ENCODE measurements at regions not wholly inside any gene's neighbourhood (a gene's known extent, or its start where the extent isn't known, plus 50 kb on each side); places are given as distances from the start of the nearest gene placed in this dataset.

GRCh38 chr19:31515931-31516330 lies 166.7 kb upstream of the TSHZ3 start:
- no peaks in the 10 kb centered on the region; the same call in 1 of the 2 replicates for H3K27me3 ChIP-seq (ENCODE audit: control insufficient read depth, insufficient read depth, low read length)
- no TSS peak for BruUV-seq (replicated peaks)
- ChIA-PET POLR2A (ENCODE audit: unreplicated experiment) (interaction anchor here (0.6 kb wide), 1 partner anchor 28 kb away, joined by 3 read pairs; no protein-coding TSS in a partner anchor), CTCF (no interaction called here)
- intact Hi-C loops (cut with micrococcal nuclease) = no loop called here
- H3K9me3 ChIP-seq (ENCODE audit: control insufficient read depth, insufficient read depth, low read length) = no peaks in the 10 kb centered on the region
- in situ Hi-C loops (cut with MboI; ENCODE audit: low sequenced_read_pairs) = no loop called here
- no peak overlapping the region for H3K56ac ChIP-seq (ENCODE audit: extremely low read depth, insufficient read depth, low read length)
- no peak overlapping the region for H4K5ac ChIP-seq (ENCODE audit: low read depth, low read length)
- DNase-seq (no peak), ATAC-seq (ENCODE audit: low read depth) (no peak)
- H3K14ac ChIP-seq (replicated peaks; ENCODE audit: low read depth, low read length) = no peak overlapping the region
- H3K18ac ChIP-seq (ENCODE audit: low read depth, low read length) = no peak overlapping the region
- H3K9me1 ChIP-seq (ENCODE audit: insufficient read depth, low read length) = no peaks in the 10 kb centered on the region
- H3K9ac ChIP-seq (ENCODE audit: low read depth, low read length) = no peak overlapping the region
- no peak overlapping the region for H2AK5ac ChIP-seq (ENCODE audit: low read depth, low read length)
- H2BK5ac ChIP-seq (ENCODE audit: low read depth, low read length, poor library complexity, severe bottlenecking) = no peak overlapping the region
- no peaks in the 10 kb centered on the region for H3K4me1 ChIP-seq (ENCODE audit: control insufficient read depth, insufficient read depth, low read length)
- peak overlapping the region; percentile 13 for H2AFZ ChIP-seq (replicated peaks; ENCODE audit: low read length, poor library complexity)
- TF ChIP-seq SMC3 (IDR thresholded peaks at IDR 0.05; ENCODE audit: low read depth, low read length) (no peak), FOS (IDR thresholded peaks at IDR 0.05; ENCODE audit: low read depth, low read length) (no peak), CEBPB (IDR thresholded peaks at IDR 0.05; ENCODE audit: low read depth, low read length) (peak; percentile 86), NFE2L2 (IDR thresholded peaks at IDR 0.05; ENCODE audit: low read depth, low read length) (no peak)
- WGBS, 2 experiments (ENCODE audit: extremely low coverage in 2 of 2, insufficient read length in 1 of 2) = no CpG with 5 or more reads among the region's 18 CpGs
- no peak overlapping the region for H2BK20ac ChIP-seq (ENCODE audit: low read depth, low read length)
- H3K79me1 ChIP-seq (ENCODE audit: low read depth in 1 of 2, low read length in 2 of 2) = no peaks in the 10 kb centered on the region
- no peak overlapping the region for H2BK120ac ChIP-seq (ENCODE audit: low read depth, low read length)
- H4K20me1 ChIP-seq (ENCODE audit: insufficient read depth, low read length) = no peaks in the 10 kb centered on the region
- H4K91ac ChIP-seq (ENCODE audit: insufficient read depth, low read depth, low read length) = no peak overlapping the region
- no peaks in the 10 kb centered on the region for H3K36me3 ChIP-seq (ENCODE audit: control insufficient read depth, insufficient read depth, low read length)
- H3K4me3 ChIP-seq (ENCODE audit: insufficient read depth, low read depth, low read length) = no peak overlapping the region
- dilution Hi-C loops (cut with HindIII; ENCODE audit: low sequenced_read_pairs, unreplicated experiment) = no loop called here
- no peak overlapping the region for H3K27ac ChIP-seq (ENCODE audit: insufficient read depth, low read length)
- H4K8ac ChIP-seq (ENCODE audit: low read depth in 2 of 2, low read length in 2 of 2) = no peak overlapping the region
- no peak overlapping the region for H2AK9ac ChIP-seq (replicated peaks; ENCODE audit: low read depth, low read length, poor library complexity)
- H3K4me2 ChIP-seq (ENCODE audit: low read depth, low read length) = no peak overlapping the region
- H3K4ac ChIP-seq (ENCODE audit: low read depth, low read length) = no peak overlapping the region
- H3K23ac ChIP-seq (ENCODE audit: low read depth, low read length) = no peak overlapping the region
- H2BK15ac ChIP-seq (ENCODE audit: low read depth, low read length) = no peak overlapping the region

Data from IMR-90 (cell line).